Kidney (tissue), 13 donors: ENCODE measurements at regions not wholly inside any gene's neighbourhood (a gene's known extent, or its start where the extent isn't known, plus 50 kb on each side); places are given as distances from the start of the nearest gene placed in this dataset.
"Not testable (repeated sequence)": the region's sequence is repeated elsewhere in the genome, so short reads cannot be mapped to it uniquely, and the experiment has no call there.

ENCODE experiments used
- DNase-seq, 5 donors: peaks; one replicate each; pipeline ENCODE4 v3.0.0-alpha.2; 2013 to 2020
- FAIRE-seq: peaks from 2 replicates; lab custom pipeline; 2012; peaks lifted over from hg19 to GRCh38; lab: Jason Lieb, UNC
- H3K27ac ChIP-seq, 2 donors: one replicate each; pipeline ENCODE4 v1.7.0; 2013; ENCODE audit warnings: low read depth in 2 of 2, low read length in 2 of 2, inconsistent platforms in 1 of 2
- H3K27me3 ChIP-seq: one replicate; pipeline ENCODE4 v1.7.1; 2013; ENCODE audit warnings: low read length, inconsistent platforms; ENCODE audit not compliant: control insufficient read depth, insufficient read depth
- H3K36me3 ChIP-seq, 3 donors: one replicate each; pipeline versions ENCODE4 v1.7.0 to v1.7.1; 2013; ENCODE audit warnings: low read length in 3 of 3, control low read depth in 1 of 3, inconsistent platforms in 1 of 3; ENCODE audit not compliant: insufficient read depth in 3 of 3, control insufficient read depth in 2 of 3
- H3K4me1 ChIP-seq, 3 donors: one replicate each; pipeline versions ENCODE4 v1.7.0 to v1.7.1; 2013; ENCODE audit warnings: low read length in 3 of 3, inconsistent platforms in 1 of 3, low read depth in 1 of 3; ENCODE audit not compliant: control insufficient read depth in 2 of 3, insufficient read depth in 2 of 3
- H3K4me3 ChIP-seq, 3 donors: one replicate each; pipeline versions ENCODE4 v1.7.0 to v1.8.1; 2013; ENCODE audit warnings: low read length in 3 of 3, control low read depth in 1 of 3, inconsistent platforms in 1 of 3
- H3K9ac ChIP-seq, 3 donors: one replicate each; pipeline versions ENCODE4 v1.7.0 to v1.7.1; 2013; ENCODE audit warnings: low read length in 3 of 3, control low read depth in 1 of 3, inconsistent platforms in 1 of 3
- H3K9me3 ChIP-seq, 3 donors: one replicate each; pipeline versions ENCODE4 v1.7.0 to v1.7.1; 2013; ENCODE audit warnings: low read length in 3 of 3, control low read depth in 1 of 3, inconsistent platforms in 1 of 3; ENCODE audit not compliant: control insufficient read depth in 2 of 3, insufficient read depth in 1 of 3
- CTCF ChIP-seq: IDR thresholded peaks from 3 replicates; pipeline ENCODE4 v1.5.1; 2012; ENCODE audit warnings: mild to moderate bottlenecking, moderate library complexity, borderline replicate concordance; ENCODE audit not compliant: insufficient read depth; ENCODE audit errors: extremely low read depth
- intact Hi-C: fragments of 100-400 bp; cut with DNase I; formaldehyde crosslinking; loops from one replicate; pipeline ENCODE4 v1.11.1; 2022
- donor health status: control.
- donor health status: control.
- donor health status: control.
- donor health status: control.
- donor health status: control.
- donor health status: DM: yes; HTN: yes; CAD: no.
- donor health status: Normal renal cell carcinoma (clear cell type).

GRCh38 chr15:95772982-95773381 is 557.5 kb upstream of the NR2F2 start:
- Histone ChIP-seq H3K9ac (no peak overlapping the region), H3K4me1 (no peaks in the 10 kb centered on the region), H3K4me3 (no peak overlapping the region), H3K9me3 (no peaks in the 10 kb centered on the region), H3K27ac (no peak overlapping the region), H3K27me3 (no peaks in the 10 kb centered on the region), H3K36me3 (no peaks in the 10 kb centered on the region)
- no peak for FAIRE-seq
- intact Hi-C loops, result no loop called here
- TF ChIP-seq CTCF, result no peak
- DNase-seq, result no peak

- FAIRE-seq (no peak), DNase-seq (no peak)
- Histone ChIP-seq H3K9ac (no peak overlapping the region), H3K27ac (no peak overlapping the region), H3K27me3 (no peaks in the 10 kb centered on the region), H3K4me3 (no peak overlapping the region), H3K36me3 (no peaks in the 10 kb centered on the region), H3K4me1 (no peaks in the 10 kb centered on the region), H3K9me3 (peaks cover 0 to 18% (median 13%) of the 10 kb centered on the region in 3 donors)
- intact Hi-C loops, result no loop called here
- no peak for TF ChIP-seq CTCF
These were observed 546.0 kb upstream of the NR2F2 start for GRCh38 chr15:95784508-95784907.

- H3K4me3 ChIP-seq, H3K4me1 ChIP-seq, DNase-seq, FAIRE-seq, H3K27ac ChIP-seq, H3K27me3 ChIP-seq, H3K9ac ChIP-seq, H3K36me3 ChIP-seq, intact Hi-C loops: not testable (repeated sequence)
- H3K9me3 ChIP-seq, result peaks cover 0 to 18% (median 13%) of the 10 kb centered on the region in 3 donors
These were observed 545.2 kb upstream of the NR2F2 start for GRCh38 chr15:95785276-95785675.

GRCh38 chr15:95793231-95793630 is 537.3 kb upstream of the NR2F2 start:
- DNase-seq (no peak), FAIRE-seq (peak; percentile 13)
- Histone ChIP-seq H3K27me3 (no peaks in the 10 kb centered on the region), H3K4me1 (no peaks in the 10 kb centered on the region), H3K9ac (no peak overlapping the region), H3K27ac (no peak overlapping the region), H3K9me3 (no peaks in the 10 kb centered on the region), H3K36me3 (no peaks in the 10 kb centered on the region), H3K4me3 (no peak overlapping the region)
- TF ChIP-seq CTCF, result no peak
- intact Hi-C loops, result no loop called here
